ENCODE measurements at regions not wholly inside any gene's neighbourhood (a gene's known extent, or its start where the extent isn't known, plus 50 kb on each side); places are given as distances from the start of the nearest gene placed in this dataset.

DNA sequence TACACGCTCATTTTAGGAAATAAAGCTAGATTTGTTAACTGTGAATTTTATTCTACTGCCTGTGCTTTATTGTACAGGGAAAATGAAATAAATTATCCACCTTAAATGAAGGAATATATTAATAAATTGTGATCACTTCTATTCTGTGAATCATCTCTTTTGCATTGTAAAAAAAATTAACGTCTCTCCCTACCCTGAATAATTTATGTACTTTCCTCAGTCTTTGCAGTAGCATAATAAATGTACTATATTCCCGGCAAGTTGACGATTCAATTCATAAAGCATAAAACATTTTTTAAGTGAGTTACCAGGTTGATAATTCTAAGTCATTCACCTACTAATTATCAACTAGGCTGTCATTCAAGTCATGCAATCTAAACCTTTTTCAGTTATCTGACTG lies 1425.3 kb upstream of the CDH9 start:
- 87% methylated on average over 4 of the region's 4 CpGs for WGBS
- Histone ChIP-seq H3K4me1 (replicated peaks) (no peaks in the 10 kb centered on the region), H3K36me3 (no peaks in the 10 kb centered on the region), H3K9me3 (no peaks in the 10 kb centered on the region), H3K27me3 (replicated peaks; ENCODE audit: insufficient read depth) (no peaks in the 10 kb centered on the region), H3K4me3 (no peak overlapping the region), H3K27ac (no peak overlapping the region)
- TF ChIP-seq, protein P1, sequence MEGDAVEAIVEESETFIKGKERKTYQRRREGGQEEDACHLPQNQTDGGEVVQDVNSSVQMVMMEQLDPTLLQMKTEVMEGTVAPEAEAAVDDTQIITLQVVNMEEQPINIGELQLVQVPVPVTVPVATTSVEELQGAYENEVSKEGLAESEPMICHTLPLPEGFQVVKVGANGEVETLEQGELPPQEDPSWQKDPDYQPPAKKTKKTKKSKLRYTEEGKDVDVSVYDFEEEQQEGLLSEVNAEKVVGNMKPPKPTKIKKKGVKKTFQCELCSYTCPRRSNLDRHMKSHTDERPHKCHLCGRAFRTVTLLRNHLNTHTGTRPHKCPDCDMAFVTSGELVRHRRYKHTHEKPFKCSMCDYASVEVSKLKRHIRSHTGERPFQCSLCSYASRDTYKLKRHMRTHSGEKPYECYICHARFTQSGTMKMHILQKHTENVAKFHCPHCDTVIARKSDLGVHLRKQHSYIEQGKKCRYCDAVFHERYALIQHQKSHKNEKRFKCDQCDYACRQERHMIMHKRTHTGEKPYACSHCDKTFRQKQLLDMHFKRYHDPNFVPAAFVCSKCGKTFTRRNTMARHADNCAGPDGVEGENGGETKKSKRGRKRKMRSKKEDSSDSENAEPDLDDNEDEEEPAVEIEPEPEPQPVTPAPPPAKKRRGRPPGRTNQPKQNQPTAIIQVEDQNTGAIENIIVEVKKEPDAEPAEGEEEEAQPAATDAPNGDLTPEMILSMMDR (IDR thresholded peaks at IDR 0.05), result no peak
- TF ChIP-seq POLR2A (IDR thresholded peaks at IDR 0.05) (no peak), POLR2AphosphoS5 (IDR thresholded peaks at IDR 0.05) (no peak)
- intact Hi-C loops (cut with DNase I), result no loop called here
- DNase-seq (ENCODE audit: low spot score), result no peak

GRCh38 chr5:28451483-28451882 lies 1413.1 kb upstream of the CDH9 start:
- H3K27ac ChIP-seq, result no peak overlapping the region
- H3K4me1 ChIP-seq (replicated peaks), result no peaks in the 10 kb centered on the region
- H3K27me3 ChIP-seq (replicated peaks; ENCODE audit: insufficient read depth), result no peaks in the 10 kb centered on the region
- TF ChIP-seq POLR2A (IDR thresholded peaks at IDR 0.05) (no peak), POLR2AphosphoS5 (IDR thresholded peaks at IDR 0.05) (no peak)
- TF ChIP-seq, protein P1 (IDR thresholded peaks at IDR 0.05), result no peak
- intact Hi-C loops (cut with DNase I), result no loop called here
- no peak overlapping the region for H3K4me3 ChIP-seq
- H3K9me3 ChIP-seq, result no peaks in the 10 kb centered on the region
- H3K36me3 ChIP-seq, result no peaks in the 10 kb centered on the region
- no peak for DNase-seq (ENCODE audit: low spot score)

DNA sequence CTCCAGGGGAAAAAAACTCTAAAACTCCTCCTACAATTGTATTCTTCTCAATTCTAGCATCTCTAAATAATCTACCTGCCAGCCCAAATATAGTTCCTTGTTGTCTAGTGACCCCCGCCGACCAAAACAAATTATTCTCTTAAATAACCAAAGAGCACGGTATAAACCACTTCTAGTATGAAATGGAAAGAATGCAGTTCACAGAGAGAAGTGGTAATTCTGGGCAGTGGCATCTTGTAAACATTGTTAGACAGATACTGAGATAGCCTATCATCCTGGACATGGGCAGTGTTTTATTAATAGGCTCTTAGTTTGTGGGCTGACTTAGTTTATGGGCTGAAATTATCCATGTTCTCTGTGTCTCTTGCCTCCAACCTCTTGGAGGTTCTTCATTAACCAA lies 1412.6 kb upstream of the CDH9 start:
- TF ChIP-seq POLR2AphosphoS5 (IDR thresholded peaks at IDR 0.05) (no peak), POLR2A (IDR thresholded peaks at IDR 0.05) (no peak)
- TF ChIP-seq, protein P1 (IDR thresholded peaks at IDR 0.05), result no peak
- Histone ChIP-seq H3K4me1 (replicated peaks) (no peaks in the 10 kb centered on the region), H3K4me3 (no peak overlapping the region), H3K27ac (no peak overlapping the region), H3K27me3 (replicated peaks; ENCODE audit: insufficient read depth) (no peaks in the 10 kb centered on the region), H3K36me3 (no peaks in the 10 kb centered on the region), H3K9me3 (no peaks in the 10 kb centered on the region)
- intact Hi-C loops (cut with DNase I), result no loop called here
- WGBS, result 46% methylated on average over 3 of the region's 3 CpGs
- no peak for DNase-seq (ENCODE audit: low spot score)

GRCh38 chr5:28448791-28449190 lies 1410.4 kb upstream of the CDH9 start:
- WGBS, result 94% methylated on average over 4 of the region's 4 CpGs
- H3K4me3 ChIP-seq, result no peak overlapping the region

DNA sequence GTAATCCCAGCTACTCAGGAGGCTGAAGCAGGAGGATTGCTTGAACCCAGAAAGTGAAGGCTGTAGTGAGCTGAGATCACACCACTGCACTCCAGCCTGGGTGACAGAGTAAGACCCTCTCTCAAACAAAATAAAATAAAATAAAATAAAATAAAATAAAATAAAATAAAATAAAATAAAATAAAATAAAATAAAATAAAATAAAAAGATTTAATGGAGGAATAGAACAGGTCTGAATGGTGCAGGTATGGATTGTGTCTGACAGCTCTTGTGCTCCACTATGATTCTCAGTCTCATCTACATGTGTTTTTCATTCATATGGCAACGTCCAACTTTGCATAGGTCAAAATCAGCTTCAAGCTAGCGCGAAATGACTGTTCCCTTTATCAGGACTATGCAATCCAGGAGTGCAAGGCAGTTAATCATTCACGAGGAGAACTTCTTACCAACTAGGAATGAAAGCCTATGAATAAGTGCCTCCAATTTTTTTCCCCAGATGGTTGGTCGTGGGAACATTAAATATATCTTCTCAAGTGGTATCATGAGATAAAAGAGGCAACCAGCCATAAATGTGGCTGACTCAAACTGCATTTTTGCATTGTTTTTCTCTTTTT lies 1392.3 kb upstream of the CDH9 start:
- Histone ChIP-seq H3K27ac (no peak overlapping the region), H3K4me1 (replicated peaks) (no peaks in the 10 kb centered on the region), H3K27me3 (replicated peaks; ENCODE audit: insufficient read depth) (no peaks in the 10 kb centered on the region), H3K36me3 (no peaks in the 10 kb centered on the region), H3K9me3 (no peaks in the 10 kb centered on the region), H3K4me3 (no peak overlapping the region)
- TF ChIP-seq POLR2A (IDR thresholded peaks at IDR 0.05) (no peak), POLR2AphosphoS5 (IDR thresholded peaks at IDR 0.05) (no peak)
- TF ChIP-seq, protein P1 (IDR thresholded peaks at IDR 0.05), result no peak
- 74% methylated on average over 5 of the region's 5 CpGs for WGBS
- no peak for DNase-seq (ENCODE audit: low spot score)
- intact Hi-C loops (cut with DNase I), result no loop called here

More at GRCh38 chr5:28448791-28449190, 1410.4 kb upstream of the CDH9 start:
- intact Hi-C loops (cut with DNase I), result no loop called here
- Histone ChIP-seq H3K27ac (no peak overlapping the region), H3K4me1 (replicated peaks) (no peaks in the 10 kb centered on the region), H3K27me3 (replicated peaks; ENCODE audit: insufficient read depth) (no peaks in the 10 kb centered on the region), H3K36me3 (no peaks in the 10 kb centered on the region), H3K9me3 (no peaks in the 10 kb centered on the region)
- DNase-seq (ENCODE audit: low spot score), result no peak
- no peak for TF ChIP-seq POLR2AphosphoS5 (IDR thresholded peaks at IDR 0.05)
- TF ChIP-seq, protein P1 (IDR thresholded peaks at IDR 0.05), result no peak
- no peak for TF ChIP-seq POLR2A (IDR thresholded peaks at IDR 0.05)

Data from prostate gland (tissue), 2 donors.